ENCODE measurements at regions not wholly inside any gene's neighbourhood (a gene's known extent, or its start where the extent isn't known, plus 50 kb on each side); places are given as distances from the start of the nearest gene placed in this dataset.
A peak's percentile ranks its signal among the peaks of the same experiment; 100 is the strongest.
"Not testable (repeated sequence)": the region's sequence is repeated elsewhere in the genome, so short reads cannot be mapped to it uniquely, and the experiment has no call there.

- no peak for TF ChIP-seq POLR2A (IDR thresholded peaks at IDR 0.05; ENCODE audit: low read depth, low read length)
- no peak for FAIRE-seq
- DNase-seq (ENCODE audit: insufficient read length, low spot score): no peak
Measured at GRCh38 chr1:41983451-41983850, 64.7 kb upstream of the HIVEP3 start.

- no peak for DNase-seq (ENCODE audit: insufficient read length, low spot score)
- FAIRE-seq: no peak
- TF ChIP-seq POLR2A (IDR thresholded peaks at IDR 0.05; ENCODE audit: low read depth, low read length): no peak
Measured at GRCh38 chr1:41981796-41982195, 63.1 kb upstream of the HIVEP3 start.

GRCh38 chr1:41980827-41981653, 62.3 kb upstream of the HIVEP3 start:
- FAIRE-seq (no peak), DNase-seq (ENCODE audit: insufficient read length, low spot score) (peak; percentile 13)
- no peak for TF ChIP-seq POLR2A (IDR thresholded peaks at IDR 0.05; ENCODE audit: low read depth, low read length)

- FAIRE-seq (no peak), DNase-seq (ENCODE audit: insufficient read length, low spot score) (no peak)
- no peak for TF ChIP-seq POLR2A (IDR thresholded peaks at IDR 0.05; ENCODE audit: low read depth, low read length)
Measured at GRCh38 chr1:41978986-41979385, 60.3 kb upstream of the HIVEP3 start.

GRCh38 chr1:41977326-41977725, 58.6 kb upstream of the HIVEP3 start:
- TF ChIP-seq POLR2A (IDR thresholded peaks at IDR 0.05; ENCODE audit: low read depth, low read length): no peak
- DNase-seq (ENCODE audit: insufficient read length, low spot score) (no peak), FAIRE-seq (no peak)

- no peak for FAIRE-seq
- no peak for TF ChIP-seq POLR2A (IDR thresholded peaks at IDR 0.05; ENCODE audit: low read depth, low read length)
Measured at GRCh38 chr1:41976671-41977070, 57.9 kb upstream of the HIVEP3 start.

GRCh38 chr1:41975850-41976569, 57.3 kb upstream of the HIVEP3 start:
- FAIRE-seq (no peak), DNase-seq (ENCODE audit: insufficient read length, low spot score) (no peak)
- no peak for TF ChIP-seq POLR2A (IDR thresholded peaks at IDR 0.05; ENCODE audit: low read depth, low read length)

More at GRCh38 chr1:41976671-41977070, 57.9 kb upstream of the HIVEP3 start:
- no peak for DNase-seq (ENCODE audit: insufficient read length, low spot score)

GRCh38 chr1:41975121-41975520, 56.4 kb upstream of the HIVEP3 start:
- DNase-seq (ENCODE audit: insufficient read length, low spot score) (no peak), FAIRE-seq (no peak)
- no peak for TF ChIP-seq POLR2A (IDR thresholded peaks at IDR 0.05; ENCODE audit: low read depth, low read length)

- DNase-seq (ENCODE audit: insufficient read length, low spot score); FAIRE-seq: not testable (repeated sequence)
Measured at GRCh38 chr1:41968557-41968956, 49.8 kb upstream of the HIVEP3 start.

Data from H54 (cell line).